ENCODE measurements at regions not wholly inside any gene's neighbourhood (a gene's known extent, or its start where the extent isn't known, plus 50 kb on each side); places are given as distances from the start of the nearest gene placed in this dataset.

DNA sequence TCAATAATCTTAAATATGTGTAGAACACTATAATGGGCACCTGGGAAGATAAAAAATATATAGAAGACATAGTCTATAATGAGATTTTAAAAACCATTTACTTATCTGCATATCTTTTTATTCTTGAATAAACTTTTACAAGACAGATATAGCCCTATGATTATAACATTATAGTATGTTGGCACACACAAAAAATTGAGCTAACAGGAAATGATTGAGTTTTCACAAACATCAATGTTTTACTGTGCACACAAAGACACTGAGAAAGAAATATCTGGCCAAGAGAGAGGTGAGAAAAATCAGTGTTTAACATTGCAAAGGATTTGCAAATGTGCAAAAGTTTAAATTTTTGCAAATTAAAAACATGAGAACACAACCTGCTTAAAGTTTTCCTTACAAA, 124.3 kb downstream of the BBS10 start:
- no peaks in the 10 kb centered on the region for H3K27me3 ChIP-seq
- H3K4me1 ChIP-seq = no peaks in the 10 kb centered on the region
- intact Hi-C loops (cut with DNase I; ENCODE audit: low total_unique reads) = no loop called here
- DNase-seq = no peak
- no peak overlapping the region for H3K4me3 ChIP-seq
- no peaks in the 10 kb centered on the region for H3K9me3 ChIP-seq
- TF ChIP-seq, protein P1, sequence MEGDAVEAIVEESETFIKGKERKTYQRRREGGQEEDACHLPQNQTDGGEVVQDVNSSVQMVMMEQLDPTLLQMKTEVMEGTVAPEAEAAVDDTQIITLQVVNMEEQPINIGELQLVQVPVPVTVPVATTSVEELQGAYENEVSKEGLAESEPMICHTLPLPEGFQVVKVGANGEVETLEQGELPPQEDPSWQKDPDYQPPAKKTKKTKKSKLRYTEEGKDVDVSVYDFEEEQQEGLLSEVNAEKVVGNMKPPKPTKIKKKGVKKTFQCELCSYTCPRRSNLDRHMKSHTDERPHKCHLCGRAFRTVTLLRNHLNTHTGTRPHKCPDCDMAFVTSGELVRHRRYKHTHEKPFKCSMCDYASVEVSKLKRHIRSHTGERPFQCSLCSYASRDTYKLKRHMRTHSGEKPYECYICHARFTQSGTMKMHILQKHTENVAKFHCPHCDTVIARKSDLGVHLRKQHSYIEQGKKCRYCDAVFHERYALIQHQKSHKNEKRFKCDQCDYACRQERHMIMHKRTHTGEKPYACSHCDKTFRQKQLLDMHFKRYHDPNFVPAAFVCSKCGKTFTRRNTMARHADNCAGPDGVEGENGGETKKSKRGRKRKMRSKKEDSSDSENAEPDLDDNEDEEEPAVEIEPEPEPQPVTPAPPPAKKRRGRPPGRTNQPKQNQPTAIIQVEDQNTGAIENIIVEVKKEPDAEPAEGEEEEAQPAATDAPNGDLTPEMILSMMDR (IDR thresholded peaks at IDR 0.05) = no peak
- TF ChIP-seq POLR2A (IDR thresholded peaks at IDR 0.05) = no peak
- no peak overlapping the region for H3K27ac ChIP-seq
- no peaks in the 10 kb centered on the region for H3K36me3 ChIP-seq

DNA sequence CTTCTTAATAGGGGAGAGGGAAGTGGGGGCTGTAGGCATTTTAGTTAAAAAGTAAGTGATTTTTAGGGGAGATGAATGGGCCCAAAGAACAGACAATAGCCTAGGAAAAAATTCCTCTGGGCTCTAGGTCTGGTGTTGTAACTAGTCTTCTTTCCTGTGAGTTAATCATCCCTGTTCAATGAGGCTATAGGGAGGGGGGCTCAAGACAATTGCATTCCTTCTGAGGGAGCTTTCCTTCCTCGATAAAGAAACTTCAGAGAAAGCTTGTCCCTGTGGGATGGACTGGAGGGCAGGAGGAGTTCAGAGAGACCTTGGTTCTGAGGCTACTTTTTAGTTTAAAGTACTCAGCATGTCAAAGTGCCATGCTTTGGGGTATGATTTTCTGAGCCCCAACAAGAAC, 127.2 kb downstream of the BBS10 start:
- Histone ChIP-seq H3K27me3 (no peaks in the 10 kb centered on the region), H3K4me1 (no peaks in the 10 kb centered on the region), H3K36me3 (no peaks in the 10 kb centered on the region), H3K9me3 (no peaks in the 10 kb centered on the region), H3K27ac (no peak overlapping the region), H3K4me3 (no peak overlapping the region)
- intact Hi-C loops (cut with DNase I; ENCODE audit: low total_unique reads) = no loop called here
- DNase-seq = no peak
- TF ChIP-seq POLR2A (IDR thresholded peaks at IDR 0.05) = no peak
- TF ChIP-seq, protein P1 (IDR thresholded peaks at IDR 0.05) = no peak

DNA sequence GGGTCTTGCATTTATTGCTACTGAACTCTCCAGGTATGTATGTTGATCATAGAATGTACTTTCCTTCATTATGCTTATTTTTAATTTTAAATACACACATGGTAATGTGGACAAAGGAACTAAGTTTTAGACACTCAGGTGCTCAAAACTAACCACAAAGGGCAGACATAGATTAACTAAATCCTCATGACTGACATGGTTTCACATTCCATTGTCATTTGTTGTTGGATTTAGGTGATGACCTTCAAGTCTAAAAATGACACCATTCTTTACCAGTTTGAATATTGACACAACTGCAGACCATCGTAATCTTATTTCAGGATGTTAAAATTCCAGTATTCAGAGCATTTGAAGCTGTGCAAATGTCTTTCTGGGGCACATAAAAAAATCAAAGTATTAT, 128.4 kb downstream of the BBS10 start:
- Histone ChIP-seq H3K36me3 (no peaks in the 10 kb centered on the region), H3K9me3 (no peaks in the 10 kb centered on the region), H3K27ac (no peak overlapping the region), H3K4me3 (no peak overlapping the region), H3K27me3 (no peaks in the 10 kb centered on the region), H3K4me1 (no peaks in the 10 kb centered on the region)
- no peak for DNase-seq
- intact Hi-C loops (cut with DNase I; ENCODE audit: low total_unique reads) = no loop called here
- TF ChIP-seq, protein P1 (IDR thresholded peaks at IDR 0.05) = no peak
- TF ChIP-seq POLR2A (IDR thresholded peaks at IDR 0.05) = no peak

DNA sequence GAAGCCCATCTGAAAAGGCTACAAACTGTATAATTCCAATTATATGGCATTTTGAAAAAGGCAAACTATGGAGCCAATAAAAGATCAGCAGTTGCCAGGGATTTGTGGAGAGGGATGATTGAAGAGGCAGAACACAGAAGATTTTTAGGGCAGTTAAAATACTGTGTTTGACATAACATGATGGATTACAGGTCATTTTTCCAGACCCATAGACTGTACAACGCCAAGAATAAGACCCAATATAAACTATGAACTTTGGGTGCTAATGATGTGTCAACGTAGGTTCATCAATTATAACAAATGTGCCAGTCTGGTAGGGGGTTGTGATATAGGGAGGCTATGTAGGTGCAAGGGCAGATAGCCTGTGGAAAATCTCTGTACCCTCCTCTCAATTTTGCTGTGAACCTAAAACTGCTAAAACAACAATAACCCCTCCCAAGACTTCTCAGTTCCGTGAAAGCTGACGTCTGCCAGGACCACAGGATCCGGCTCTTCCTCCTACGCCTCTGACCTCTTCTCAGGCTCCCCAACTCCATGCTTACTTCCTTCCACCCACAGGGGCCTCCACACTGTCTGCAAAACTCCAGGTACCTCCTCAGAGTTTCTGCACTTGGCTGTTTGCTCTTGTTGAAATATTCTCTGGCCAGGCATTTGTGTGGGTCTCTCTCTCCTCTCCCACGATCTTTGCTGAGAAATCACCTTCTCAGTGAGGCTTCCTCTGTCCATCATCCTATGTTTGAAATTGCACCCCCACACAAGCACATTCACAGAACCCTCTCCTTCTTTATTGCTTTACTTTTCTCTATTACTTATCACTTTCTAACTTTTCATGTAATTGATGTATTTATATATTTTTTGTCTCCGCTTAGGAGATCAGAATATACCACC, 131.4 kb downstream of the BBS10 start:
- H3K27ac ChIP-seq = no peak overlapping the region
- intact Hi-C loops (cut with DNase I; ENCODE audit: low total_unique reads) = no loop called here
- H3K4me1 ChIP-seq = no peaks in the 10 kb centered on the region
- no peaks in the 10 kb centered on the region for H3K9me3 ChIP-seq
- H3K36me3 ChIP-seq = no peaks in the 10 kb centered on the region
- H3K27me3 ChIP-seq = no peaks in the 10 kb centered on the region
- H3K4me3 ChIP-seq = no peak overlapping the region
- no peak for TF ChIP-seq POLR2A (IDR thresholded peaks at IDR 0.05)
- TF ChIP-seq, protein P1 (IDR thresholded peaks at IDR 0.05) = no peak
- DNase-seq = no peak

DNA sequence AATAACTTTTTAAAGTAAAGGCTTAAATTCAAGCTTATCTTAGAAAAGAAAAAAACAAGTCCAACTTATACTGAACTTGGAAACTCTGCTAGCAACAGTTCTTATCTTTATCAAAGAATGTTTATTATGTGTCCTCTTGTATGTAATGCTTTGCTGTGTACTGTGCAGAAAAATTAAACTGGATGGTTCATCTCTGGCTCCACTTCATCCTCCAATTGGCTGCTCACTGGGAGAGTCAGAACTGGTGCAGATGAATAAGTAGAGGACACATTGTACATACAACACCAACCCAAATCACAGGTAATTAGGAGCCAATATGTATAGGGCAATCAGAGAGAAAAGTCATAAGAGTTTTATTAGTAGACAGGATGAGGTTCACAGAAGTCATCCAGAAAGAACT, 123.6 kb upstream of the NAP1L1 start:
- intact Hi-C loops (cut with DNase I; ENCODE audit: low total_unique reads) = no loop called here

More for the DNA sequence above, 123.6 kb upstream of the NAP1L1 start:
- TF ChIP-seq POLR2A (IDR thresholded peaks at IDR 0.05) = no peak
- Histone ChIP-seq H3K27me3 (no peaks in the 10 kb centered on the region), H3K9me3 (no peaks in the 10 kb centered on the region), H3K36me3 (no peaks in the 10 kb centered on the region), H3K4me3 (no peak overlapping the region), H3K4me1 (no peaks in the 10 kb centered on the region), H3K27ac (no peak overlapping the region)
- DNase-seq = no peak

Measured in uterus (tissue), 3 donors.